ENCODE measurements at regions not wholly inside any gene's neighbourhood (a gene's known extent, or its start where the extent isn't known, plus 50 kb on each side); places are given as distances from the start of the nearest gene placed in this dataset.

- peaks cover 6 to 16% of the 10 kb centered on the region in 2 donors for H3K9me3 Mint-ChIP-seq
- no peak for ATAC-seq
- no peak for DNase-seq
- H3K27ac Mint-ChIP-seq: no peak overlapping the region
- no peak overlapping the region for H3K4me3 Mint-ChIP-seq
- no peaks in the 10 kb centered on the region for H3K27me3 Mint-ChIP-seq
- no peaks in the 10 kb centered on the region for H3K4me1 Mint-ChIP-seq
Observed at GRCh38 chr9:28900406-28900805, 1327.1 kb upstream of the C9orf72 start.

DNA sequence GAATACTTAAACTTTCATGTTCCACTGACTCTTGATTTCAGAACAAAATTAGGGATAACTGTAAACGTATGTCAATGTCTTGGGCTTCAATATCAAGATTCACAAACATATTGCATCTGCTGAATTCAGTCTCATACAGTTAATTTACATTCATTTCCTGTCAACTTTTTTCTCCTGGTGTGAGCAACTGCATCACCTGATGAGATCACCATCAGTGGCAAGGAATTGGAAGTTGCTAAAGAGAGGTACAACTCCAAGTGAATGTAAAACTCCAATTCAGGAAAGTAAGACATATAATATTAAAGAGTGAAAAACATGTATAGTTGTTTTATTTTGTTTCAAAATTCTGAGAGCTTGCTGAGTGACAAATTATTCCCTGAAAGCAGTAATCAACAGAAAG is 1336.2 kb upstream of the C9orf72 start:
- no peak for DNase-seq
- Mint-ChIP-seq H3K27ac (no peak overlapping the region), H3K4me3 (no peak overlapping the region), H3K4me1 (no peaks in the 10 kb centered on the region), H3K9me3 (peaks cover 0 to 7% of the 10 kb centered on the region in 2 donors), H3K27me3 (no peaks in the 10 kb centered on the region)
- ATAC-seq: no peak

DNA sequence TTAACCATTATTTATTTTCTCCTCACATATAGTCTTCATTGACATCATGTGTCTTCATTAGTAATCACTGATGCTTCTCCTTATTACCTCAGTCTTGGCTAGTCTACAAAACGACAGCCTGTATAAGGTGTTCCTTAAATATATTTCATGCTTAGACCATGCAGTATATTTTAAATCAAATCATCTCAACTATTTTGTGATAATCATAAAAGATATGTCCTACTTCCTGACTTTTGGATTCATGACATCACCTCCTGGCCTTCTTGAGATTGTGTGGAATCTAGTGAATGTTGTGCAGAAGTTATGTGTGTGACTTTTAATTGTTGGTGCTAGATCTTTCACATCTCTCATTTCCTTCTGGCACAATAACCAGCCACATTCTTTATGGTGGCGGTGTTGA is 1339.3 kb upstream of the C9orf72 start:
- Mint-ChIP-seq H3K27me3 (no peaks in the 10 kb centered on the region), H3K27ac (no peak overlapping the region), H3K4me1 (no peaks in the 10 kb centered on the region), H3K4me3 (no peak overlapping the region), H3K9me3 (peaks cover 0 to under 1% of the 10 kb centered on the region in 2 donors)
- ATAC-seq (no peak), DNase-seq (no peak)

DNA sequence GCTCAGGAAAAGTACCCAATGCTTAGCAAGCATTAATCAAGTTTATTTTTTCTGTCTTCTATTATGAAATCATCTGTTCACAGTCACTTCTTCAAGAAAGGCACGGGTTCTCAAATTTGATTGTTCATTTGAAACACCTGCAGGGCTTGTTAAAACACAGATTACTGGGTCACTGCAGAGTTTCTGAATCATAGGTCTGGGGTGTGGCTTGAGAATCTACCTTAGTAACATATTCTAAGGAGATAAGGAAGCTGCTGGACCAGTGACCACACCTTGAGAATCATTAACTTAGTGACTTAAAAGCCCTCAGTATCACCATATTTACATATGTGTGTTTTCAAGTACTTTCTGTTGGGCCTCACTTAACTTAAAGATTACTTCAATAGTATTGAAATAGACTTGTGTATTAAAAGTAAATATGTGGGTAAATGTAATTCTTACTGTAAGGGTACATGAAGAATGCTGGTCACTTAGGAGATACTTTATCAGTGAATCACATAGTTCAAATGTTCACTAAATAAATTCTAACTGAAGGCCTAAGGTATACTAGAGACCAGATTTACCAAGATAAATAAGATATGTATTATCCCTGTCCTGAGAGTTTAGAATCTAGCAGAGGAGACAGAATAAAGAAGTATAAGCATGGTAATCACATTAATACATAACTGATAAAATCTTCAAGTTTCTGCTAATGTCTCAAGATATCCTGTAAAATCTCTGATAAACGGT is 1342.1 kb upstream of the C9orf72 start:
- ATAC-seq (no peak), DNase-seq (no peak)
- H3K27me3 Mint-ChIP-seq: no peaks in the 10 kb centered on the region
- H3K9me3 Mint-ChIP-seq: peaks cover 0 to 7% of the 10 kb centered on the region in 2 donors
- H3K27ac Mint-ChIP-seq: no peak overlapping the region
- no peaks in the 10 kb centered on the region for H3K4me1 Mint-ChIP-seq
- H3K4me3 Mint-ChIP-seq: no peak overlapping the region

DNA sequence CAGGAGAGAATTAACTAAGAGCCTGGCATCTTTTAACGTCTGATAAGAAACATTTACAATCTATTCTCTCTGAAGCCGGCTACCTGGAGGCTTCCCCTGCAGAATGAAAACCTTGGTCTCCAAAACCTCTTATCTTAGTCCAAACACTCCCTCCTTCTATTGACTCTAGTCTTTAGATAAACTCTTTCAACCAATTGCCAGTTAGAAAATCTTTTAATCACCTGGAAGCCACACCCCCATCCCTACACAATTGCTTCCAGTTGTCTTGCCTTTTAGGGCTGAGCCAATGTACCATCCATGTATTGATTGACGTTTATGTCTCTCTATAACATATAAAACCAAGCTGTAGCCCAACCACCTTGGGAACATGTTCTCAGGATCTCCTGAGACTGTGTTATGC is 1343.1 kb upstream of the C9orf72 start:
- H3K9me3 Mint-ChIP-seq: peaks cover 0 to 7% of the 10 kb centered on the region in 2 donors
- no peak overlapping the region for H3K4me3 Mint-ChIP-seq
- H3K27me3 Mint-ChIP-seq: no peaks in the 10 kb centered on the region
- DNase-seq: no peak
- no peak for ATAC-seq
- H3K27ac Mint-ChIP-seq: no peak overlapping the region
- H3K4me1 Mint-ChIP-seq: no peaks in the 10 kb centered on the region

DNA sequence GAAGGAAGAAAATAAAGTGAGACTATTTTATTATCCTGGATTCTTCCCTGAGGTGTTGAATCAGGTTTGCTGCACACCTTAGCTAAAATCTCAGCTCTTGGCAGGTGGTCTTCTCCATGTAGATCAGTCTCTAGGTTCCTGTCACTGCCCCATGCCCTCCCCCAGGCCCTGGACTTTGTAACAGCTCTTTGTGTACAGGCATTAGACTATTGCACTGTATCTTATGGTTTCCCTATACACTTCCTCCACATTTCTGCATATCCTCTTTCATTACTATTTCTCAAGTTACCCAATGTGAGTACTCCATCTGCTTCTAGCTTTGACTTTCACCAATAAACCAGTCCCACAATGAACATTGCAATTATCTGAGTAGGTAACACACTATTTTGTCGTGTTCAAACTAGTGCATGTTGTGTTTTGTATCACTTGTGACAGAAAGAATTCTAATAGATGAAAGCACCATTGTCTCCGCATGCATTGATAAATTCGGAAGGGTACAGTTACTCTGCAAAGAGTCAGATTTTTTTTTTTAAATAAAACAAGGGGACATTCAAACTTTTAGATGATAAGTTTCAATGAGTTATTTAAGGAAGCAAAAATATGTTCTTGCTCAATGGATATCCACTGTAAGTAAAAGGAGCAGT is 1348.7 kb upstream of the C9orf72 start:
- peaks cover 0 to 7% of the 10 kb centered on the region in 2 donors for H3K9me3 Mint-ChIP-seq
- no peaks in the 10 kb centered on the region for H3K4me1 Mint-ChIP-seq
- ATAC-seq (no peak), DNase-seq (no peak)
- no peak overlapping the region for H3K4me3 Mint-ChIP-seq
- no peaks in the 10 kb centered on the region for H3K27me3 Mint-ChIP-seq
- no peak overlapping the region for H3K27ac Mint-ChIP-seq

GRCh38 chr9:28922891-28923290 is 1349.6 kb upstream of the C9orf72 start:
- DNase-seq: no peak
- Mint-ChIP-seq H3K4me3 (no peak overlapping the region), H3K4me1 (no peaks in the 10 kb centered on the region)

DNA sequence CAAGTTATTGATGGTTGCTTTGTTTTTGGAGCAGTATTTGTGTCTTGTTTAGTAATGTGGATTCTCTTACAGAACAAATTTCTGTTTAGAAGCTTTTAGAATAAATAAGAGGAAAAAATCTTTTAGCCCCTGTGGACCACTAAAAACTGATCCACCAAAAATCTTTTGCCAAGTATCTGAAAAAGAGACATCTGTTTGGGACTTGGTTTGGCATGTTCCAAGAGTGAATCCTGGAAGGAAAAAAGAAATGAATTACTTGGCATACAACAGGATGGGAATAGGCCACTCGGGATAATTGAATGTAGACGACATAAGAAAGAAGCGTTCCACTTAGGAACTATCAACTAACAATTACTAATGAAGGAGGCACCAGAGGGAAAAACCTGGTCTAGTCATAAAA is 1350.1 kb upstream of the C9orf72 start:
- DNase-seq (no peak), ATAC-seq (no peak)
- Mint-ChIP-seq H3K9me3 (no peaks in the 10 kb centered on the region), H3K4me3 (no peak overlapping the region), H3K4me1 (no peaks in the 10 kb centered on the region), H3K27ac (no peak overlapping the region), H3K27me3 (no peaks in the 10 kb centered on the region)

More at GRCh38 chr9:28922891-28923290, 1349.6 kb upstream of the C9orf72 start:
- Mint-ChIP-seq H3K27me3 (no peaks in the 10 kb centered on the region), H3K27ac (no peak overlapping the region), H3K9me3 (peaks cover 0 to 4% of the 10 kb centered on the region in 2 donors)
- no peak for ATAC-seq

GRCh38 chr9:28925157-28925556 is 1351.9 kb upstream of the C9orf72 start:
- DNase-seq: no peak
- Mint-ChIP-seq H3K4me3 (no peak overlapping the region), H3K9me3 (no peaks in the 10 kb centered on the region), H3K27ac (no peak overlapping the region), H3K4me1 (no peaks in the 10 kb centered on the region), H3K27me3 (no peaks in the 10 kb centered on the region)
- ATAC-seq: no peak

- H3K27ac Mint-ChIP-seq: no peak overlapping the region
Observed at GRCh38 chr9:28926306-28926705, 1353.0 kb upstream of the C9orf72 start.

GRCh38 chr9:28927691-28928090 is 1354.4 kb upstream of the C9orf72 start:
- H3K9me3 Mint-ChIP-seq: no peaks in the 10 kb centered on the region
- no peak for DNase-seq
- no peak for ATAC-seq
- no peak overlapping the region for H3K27ac Mint-ChIP-seq
- H3K27me3 Mint-ChIP-seq: no peaks in the 10 kb centered on the region
- no peak overlapping the region for H3K4me3 Mint-ChIP-seq
- no peaks in the 10 kb centered on the region for H3K4me1 Mint-ChIP-seq

More at GRCh38 chr9:28926306-28926705, 1353.0 kb upstream of the C9orf72 start:
- Mint-ChIP-seq H3K9me3 (no peaks in the 10 kb centered on the region), H3K27me3 (no peaks in the 10 kb centered on the region), H3K4me1 (no peaks in the 10 kb centered on the region), H3K4me3 (no peak overlapping the region)
- ATAC-seq (no peak), DNase-seq (no peak)

DNA sequence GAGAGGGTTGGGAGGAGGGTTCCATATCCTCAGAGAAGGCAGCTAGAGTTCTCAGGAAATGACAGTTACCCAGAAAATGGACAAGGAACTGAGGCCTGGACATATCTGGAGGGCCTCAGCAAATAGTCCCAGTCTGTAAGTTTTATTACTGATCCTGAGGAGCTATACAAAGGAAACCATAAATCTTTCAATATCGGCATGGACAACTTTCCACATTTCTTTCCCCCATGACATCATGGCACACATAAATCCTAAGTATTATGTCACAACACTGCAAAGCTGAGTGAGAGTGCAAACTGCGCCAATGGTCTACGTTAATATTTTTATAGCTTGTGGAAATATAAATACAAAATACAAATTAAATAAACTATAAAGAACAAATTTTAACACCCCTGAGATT is 1356.2 kb upstream of the C9orf72 start:
- no peaks in the 10 kb centered on the region for H3K27me3 Mint-ChIP-seq
- no peak overlapping the region for H3K27ac Mint-ChIP-seq
- H3K4me1 Mint-ChIP-seq: no peaks in the 10 kb centered on the region
- DNase-seq (no peak), ATAC-seq (no peak)
- H3K9me3 Mint-ChIP-seq: peaks cover 0 to 3% of the 10 kb centered on the region in 2 donors
- no peak overlapping the region for H3K4me3 Mint-ChIP-seq

DNA sequence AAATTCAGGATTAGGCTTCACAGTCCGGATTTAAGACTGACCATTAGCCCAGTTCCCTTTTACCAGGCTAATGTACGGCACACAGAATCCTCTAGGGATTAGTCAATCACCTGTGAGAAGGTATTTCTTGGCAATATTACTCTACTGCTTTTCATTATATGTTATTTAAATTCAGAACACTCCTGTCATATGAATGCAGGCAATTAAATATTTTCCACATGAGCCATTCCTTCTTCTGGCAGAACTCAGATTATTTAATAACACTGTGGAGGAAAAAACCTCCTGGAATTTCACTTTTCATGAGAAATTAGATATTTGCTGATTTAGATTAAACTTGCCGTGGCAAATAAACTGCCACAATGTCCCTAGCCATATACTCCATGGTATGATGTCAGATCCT is 1357.5 kb upstream of the C9orf72 start:
- no peak for ATAC-seq
- H3K9me3 Mint-ChIP-seq: peaks cover 0 to 3% of the 10 kb centered on the region in 2 donors
- H3K4me3 Mint-ChIP-seq: no peak overlapping the region
- H3K27me3 Mint-ChIP-seq: no peaks in the 10 kb centered on the region
- no peaks in the 10 kb centered on the region for H3K4me1 Mint-ChIP-seq
- no peak overlapping the region for H3K27ac Mint-ChIP-seq
- DNase-seq: no peak

DNA sequence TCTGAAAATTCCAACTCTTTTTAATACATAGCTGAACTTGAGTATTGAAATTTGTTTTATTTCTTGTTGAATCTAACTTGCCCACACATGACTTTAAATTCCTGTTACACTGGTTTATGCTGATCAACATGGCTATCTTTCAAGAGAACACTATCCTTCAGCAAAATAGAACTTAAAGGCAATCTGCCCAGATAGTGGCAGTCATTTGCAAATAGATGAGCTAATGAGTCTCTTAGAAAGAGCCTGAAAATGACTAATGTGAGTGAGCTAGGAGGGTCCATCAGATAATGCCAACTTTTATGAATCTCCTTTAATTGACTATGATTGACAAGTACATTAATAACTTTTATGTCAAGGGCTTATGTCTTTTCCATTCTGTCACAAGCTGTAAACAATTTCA is 1360.8 kb upstream of the C9orf72 start:
- Mint-ChIP-seq H3K27me3 (no peaks in the 10 kb centered on the region), H3K9me3 (peaks cover 0 to 3% of the 10 kb centered on the region in 2 donors), H3K4me1 (no peaks in the 10 kb centered on the region), H3K4me3 (no peak overlapping the region), H3K27ac (no peak overlapping the region)
- ATAC-seq (no peak), DNase-seq (no peak)

- Mint-ChIP-seq H3K27me3 (no peaks in the 10 kb centered on the region), H3K4me1 (no peaks in the 10 kb centered on the region), H3K9me3 (peaks cover 0 to 8% of the 10 kb centered on the region in 2 donors), H3K4me3 (no peak overlapping the region), H3K27ac (no peak overlapping the region)
- DNase-seq: no peak
- ATAC-seq: no peak
Observed at GRCh38 chr9:28938981-28939380, 1365.7 kb upstream of the C9orf72 start.

- no peaks in the 10 kb centered on the region for H3K27me3 Mint-ChIP-seq
- H3K4me1 Mint-ChIP-seq: no peaks in the 10 kb centered on the region
- DNase-seq (no peak), ATAC-seq (no peak)
- H3K4me3 Mint-ChIP-seq: no peak overlapping the region
- peaks cover 0 to 7% of the 10 kb centered on the region in 2 donors for H3K9me3 Mint-ChIP-seq
- H3K27ac Mint-ChIP-seq: no peak overlapping the region
Observed at GRCh38 chr9:28941856-28942255, 1368.6 kb upstream of the C9orf72 start.

Data from stimulated activated naive CD8-positive, alpha-beta T cell treated with anti-CD3 and anti-CD28 coated beads, Interleukin-15, amount 100 ng/mL, for 72 hours (primary cell).